ENCODE measurements at regions not wholly inside any gene's neighbourhood (a gene's known extent, or its start where the extent isn't known, plus 50 kb on each side); places are given as distances from the start of the nearest gene placed in this dataset.

GRCh38 chr3:132253262-132253878 is 63.8 kb upstream of the ACP3 start:
- DNase-seq (ENCODE audit: extremely low read depth, low read depth) = peak; percentile 53
- H3K4me3 ChIP-seq (replicated peaks; ENCODE audit: low read depth, low read length) = no peak overlapping the region
- TF ChIP-seq CTCF (IDR thresholded peaks at IDR 0.05; ENCODE audit: low read depth, low read length, missing control alignments) = peak; percentile 62

GRCh38 chr3:132254076-132254755 is 63.0 kb upstream of the ACP3 start:
- no peak overlapping the region for H3K4me3 ChIP-seq (replicated peaks; ENCODE audit: low read depth, low read length)
- DNase-seq (ENCODE audit: extremely low read depth, low read depth) = no peak
- no peak for TF ChIP-seq CTCF (IDR thresholded peaks at IDR 0.05; ENCODE audit: low read depth, low read length, missing control alignments)

- no peak overlapping the region for H3K4me3 ChIP-seq (replicated peaks; ENCODE audit: low read depth, low read length)
- peak; percentile 67 for DNase-seq (ENCODE audit: extremely low read depth, low read depth)
- TF ChIP-seq CTCF (IDR thresholded peaks at IDR 0.05; ENCODE audit: low read depth, low read length, missing control alignments) = no peak
Observed at GRCh38 chr3:132255041-132255745, 62.0 kb upstream of the ACP3 start.

GRCh38 chr3:132256989-132257388 is 60.2 kb upstream of the ACP3 start:
- no peak overlapping the region for H3K4me3 ChIP-seq (replicated peaks; ENCODE audit: low read depth, low read length)

GRCh38 chr3:132261506-132261905 is 55.7 kb upstream of the ACP3 start:
- no peak for TF ChIP-seq CTCF (IDR thresholded peaks at IDR 0.05; ENCODE audit: low read depth, low read length, missing control alignments)
- no peak overlapping the region for H3K4me3 ChIP-seq (replicated peaks; ENCODE audit: low read depth, low read length)
- DNase-seq (ENCODE audit: extremely low read depth, low read depth) = no peak

More at GRCh38 chr3:132256989-132257388, 60.2 kb upstream of the ACP3 start:
- peak; percentile 49 for TF ChIP-seq CTCF (IDR thresholded peaks at IDR 0.05; ENCODE audit: low read depth, low read length, missing control alignments)
- DNase-seq (ENCODE audit: extremely low read depth, low read depth) = peak; percentile 26

- no peak for DNase-seq (ENCODE audit: extremely low read depth, low read depth)
- H3K4me3 ChIP-seq (replicated peaks; ENCODE audit: low read depth, low read length) = no peak overlapping the region
- TF ChIP-seq CTCF (IDR thresholded peaks at IDR 0.05; ENCODE audit: low read depth, low read length, missing control alignments) = no peak
Observed at GRCh38 chr3:132262305-132262704, 54.9 kb upstream of the ACP3 start.

Measured in HFF-Myc (cell line).